ENCODE measurements at regions not wholly inside any gene's neighbourhood (a gene's known extent, or its start where the extent isn't known, plus 50 kb on each side); places are given as distances from the start of the nearest gene placed in this dataset.

- Histone ChIP-seq H3K36me3 (no peaks in the 10 kb centered on the region), H3K4me1 (no peaks in the 10 kb centered on the region), H3K27ac (no peak overlapping the region), H3K4me3 (no peak overlapping the region), H3K9me3 (no peaks in the 10 kb centered on the region), H3K27me3 (no peaks in the 10 kb centered on the region)
- TF ChIP-seq CTCF (IDR thresholded peaks at IDR 0.05) = no peak
- TF ChIP-seq EP300 (IDR thresholded peaks at IDR 0.05; ENCODE audit: low read depth) = no peak
- TF ChIP-seq POLR2A (IDR thresholded peaks at IDR 0.05) = no peak
- no peak for TF ChIP-seq POLR2AphosphoS5 (IDR thresholded peaks at IDR 0.05)
- in situ Hi-C loops (cut with MboI; ENCODE audit: low pct_ligation_motif_present in 1 of 4, low pct_unique_long_range_greater_than_20kb in 1 of 4, low sequenced_read_pairs in 3 of 4) = no loop called here
- no peak for DNase-seq
- 0 to 15% methylated on average over 2 of the region's 2 CpGs for WGBS, 2 donors (ENCODE audit: low coverage in 1 of 2)
- intact Hi-C loops (cut with DNase I; ENCODE audit: low total_unique reads) = no loop called here
These were observed 288.6 kb downstream of the ICE1 start for GRCh38 chr5:5711112-5711511.

DNA sequence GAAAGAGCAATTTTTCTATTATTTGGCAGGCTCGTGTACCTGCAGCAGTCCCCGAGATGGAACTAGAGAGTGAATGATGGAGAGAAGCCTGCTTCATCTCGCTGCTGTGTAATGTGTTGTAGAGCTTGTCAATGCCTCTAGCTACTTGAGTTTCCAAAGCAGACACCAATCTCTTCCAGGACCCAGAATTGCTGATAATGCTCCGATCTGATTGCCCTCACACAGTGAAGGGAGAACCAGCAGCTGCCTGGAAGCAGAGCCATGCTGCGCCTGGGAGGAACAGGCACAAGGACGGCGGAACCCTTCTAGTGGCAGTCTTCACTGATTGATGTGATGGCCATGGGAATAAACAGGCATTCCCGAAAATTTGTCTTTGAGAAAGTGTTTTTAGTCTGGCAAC is 288.0 kb downstream of the ICE1 start:
- no peak for DNase-seq
- TF ChIP-seq EP300 (IDR thresholded peaks at IDR 0.05; ENCODE audit: low read depth) (no peak), CTCF (IDR thresholded peaks at IDR 0.05) (no peak), POLR2AphosphoS5 (IDR thresholded peaks at IDR 0.05) (no peak), POLR2A (IDR thresholded peaks at IDR 0.05) (no peak)
- Histone ChIP-seq H3K4me1 (no peaks in the 10 kb centered on the region), H3K4me3 (no peak overlapping the region), H3K27me3 (no peaks in the 10 kb centered on the region), H3K27ac (no peak overlapping the region), H3K36me3 (no peaks in the 10 kb centered on the region), H3K9me3 (no peaks in the 10 kb centered on the region)
- intact Hi-C loops (cut with DNase I; ENCODE audit: low total_unique reads) = no loop called here
- in situ Hi-C loops (cut with MboI; ENCODE audit: low pct_ligation_motif_present in 1 of 4, low pct_unique_long_range_greater_than_20kb in 1 of 4, low sequenced_read_pairs in 3 of 4) = no loop called here
- WGBS, 2 donors (ENCODE audit: low coverage in 1 of 2) = 80 to 83% methylated on average over 8 of the region's 8 CpGs

DNA sequence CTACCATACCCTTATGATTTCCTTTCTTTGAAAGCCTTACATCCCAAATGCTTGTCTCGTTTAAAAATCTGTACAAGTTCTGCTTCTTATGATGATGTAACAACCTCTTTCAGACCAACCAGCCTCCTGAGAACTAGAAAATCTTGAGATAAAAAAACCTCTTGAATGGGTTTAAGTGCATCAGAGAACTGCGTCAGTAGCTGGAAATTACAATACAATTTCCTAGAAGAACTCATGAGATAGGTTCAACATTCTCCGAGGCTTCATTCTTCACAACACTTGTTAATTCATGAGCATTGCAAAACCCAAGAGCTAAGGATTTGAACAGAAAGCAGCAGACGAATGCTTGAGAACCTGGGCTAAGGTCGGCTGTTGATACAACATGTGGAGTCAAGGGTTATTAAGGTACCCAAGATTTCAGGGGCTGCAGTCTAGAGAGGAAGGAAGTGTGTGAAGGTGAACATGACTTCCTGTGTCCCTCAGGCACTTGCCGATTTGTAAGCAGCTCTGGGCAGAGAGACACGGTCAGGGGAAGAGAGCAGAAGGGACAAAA is 286.0 kb downstream of the ICE1 start:
- TF ChIP-seq EP300 (IDR thresholded peaks at IDR 0.05; ENCODE audit: low read depth) = no peak
- TF ChIP-seq POLR2AphosphoS5 (IDR thresholded peaks at IDR 0.05) = no peak
- TF ChIP-seq POLR2A (IDR thresholded peaks at IDR 0.05) = no peak
- TF ChIP-seq CTCF (IDR thresholded peaks at IDR 0.05) = no peak
- in situ Hi-C loops (cut with MboI; ENCODE audit: low pct_ligation_motif_present in 1 of 4, low pct_unique_long_range_greater_than_20kb in 1 of 4, low sequenced_read_pairs in 3 of 4) = no loop called here
- Histone ChIP-seq H3K36me3 (no peaks in the 10 kb centered on the region), H3K27ac (no peak overlapping the region), H3K4me3 (no peak overlapping the region), H3K9me3 (no peaks in the 10 kb centered on the region), H3K4me1 (no peaks in the 10 kb centered on the region), H3K27me3 (no peaks in the 10 kb centered on the region)
- 69 to 77% methylated on average over 5 to 7 of the region's 7 CpGs for WGBS, 2 donors (ENCODE audit: low coverage in 1 of 2)
- DNase-seq = no peak
- intact Hi-C loops (cut with DNase I; ENCODE audit: low total_unique reads) = no loop called here

- H3K4me3 ChIP-seq = no peak overlapping the region
- no peak overlapping the region for H3K27ac ChIP-seq
- H3K4me1 ChIP-seq = no peaks in the 10 kb centered on the region
- in situ Hi-C loops (cut with MboI; ENCODE audit: low pct_ligation_motif_present in 1 of 4, low pct_unique_long_range_greater_than_20kb in 1 of 4, low sequenced_read_pairs in 3 of 4) = no loop called here
- WGBS, 2 donors (ENCODE audit: low coverage in 1 of 2) = 57 to 60% methylated on average over 9 of the region's 9 CpGs
- no peaks in the 10 kb centered on the region for H3K9me3 ChIP-seq
- H3K27me3 ChIP-seq = no peaks in the 10 kb centered on the region
- DNase-seq = no peak
- no peak for TF ChIP-seq CTCF (IDR thresholded peaks at IDR 0.05)
- no peak for TF ChIP-seq POLR2AphosphoS5 (IDR thresholded peaks at IDR 0.05)
- no peak for TF ChIP-seq EP300 (IDR thresholded peaks at IDR 0.05; ENCODE audit: low read depth)
- intact Hi-C loops (cut with DNase I; ENCODE audit: low total_unique reads) = no loop called here
- no peaks in the 10 kb centered on the region for H3K36me3 ChIP-seq
These were observed 282.5 kb downstream of the ICE1 start for GRCh38 chr5:5705010-5705409.

Measured in transverse colon (tissue), 4 donors.